ENCODE measurements at regions not wholly inside any gene's neighbourhood (a gene's known extent, or its start where the extent isn't known, plus 50 kb on each side); places are given as distances from the start of the nearest gene placed in this dataset.

DNA sequence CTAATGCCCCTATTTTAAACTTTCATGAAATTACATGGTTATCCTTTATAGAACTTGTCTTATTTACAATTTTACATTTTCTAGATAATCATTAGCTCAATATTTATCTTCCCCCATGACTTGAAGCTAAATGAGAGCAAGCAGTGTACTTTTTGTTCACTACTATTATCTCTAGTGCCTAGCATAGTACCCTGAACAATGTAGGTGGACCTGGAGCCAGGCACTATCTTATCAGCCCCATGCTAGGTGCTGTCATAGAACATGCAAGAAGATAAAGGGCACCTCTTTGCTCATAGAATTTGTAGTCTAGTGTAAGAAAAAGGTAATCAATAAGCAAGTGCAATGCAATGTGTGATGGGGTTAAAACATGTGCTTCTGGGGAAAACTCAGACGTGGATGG, 399.9 kb downstream of the ELAVL2 start:
- H3K4me3 ChIP-seq (ENCODE audit: low read depth, low read length) = no peak overlapping the region
- H3K36me3 ChIP-seq (ENCODE audit: control insufficient read depth, insufficient read depth, low read length) = no peaks in the 10 kb centered on the region
- ChIA-PET CTCF (no interaction called here), POLR2A (no interaction called here)
- no peak for DNase-seq (ENCODE audit: low read depth)
- TF ChIP-seq, protein P1, sequence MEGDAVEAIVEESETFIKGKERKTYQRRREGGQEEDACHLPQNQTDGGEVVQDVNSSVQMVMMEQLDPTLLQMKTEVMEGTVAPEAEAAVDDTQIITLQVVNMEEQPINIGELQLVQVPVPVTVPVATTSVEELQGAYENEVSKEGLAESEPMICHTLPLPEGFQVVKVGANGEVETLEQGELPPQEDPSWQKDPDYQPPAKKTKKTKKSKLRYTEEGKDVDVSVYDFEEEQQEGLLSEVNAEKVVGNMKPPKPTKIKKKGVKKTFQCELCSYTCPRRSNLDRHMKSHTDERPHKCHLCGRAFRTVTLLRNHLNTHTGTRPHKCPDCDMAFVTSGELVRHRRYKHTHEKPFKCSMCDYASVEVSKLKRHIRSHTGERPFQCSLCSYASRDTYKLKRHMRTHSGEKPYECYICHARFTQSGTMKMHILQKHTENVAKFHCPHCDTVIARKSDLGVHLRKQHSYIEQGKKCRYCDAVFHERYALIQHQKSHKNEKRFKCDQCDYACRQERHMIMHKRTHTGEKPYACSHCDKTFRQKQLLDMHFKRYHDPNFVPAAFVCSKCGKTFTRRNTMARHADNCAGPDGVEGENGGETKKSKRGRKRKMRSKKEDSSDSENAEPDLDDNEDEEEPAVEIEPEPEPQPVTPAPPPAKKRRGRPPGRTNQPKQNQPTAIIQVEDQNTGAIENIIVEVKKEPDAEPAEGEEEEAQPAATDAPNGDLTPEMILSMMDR (IDR thresholded peaks at IDR 0.05; ENCODE audit: insufficient read depth, low read depth, low read length) = no peak
- H3K27me3 ChIP-seq (ENCODE audit: control insufficient read depth, insufficient read depth, low read length) = no peaks in the 10 kb centered on the region

DNA sequence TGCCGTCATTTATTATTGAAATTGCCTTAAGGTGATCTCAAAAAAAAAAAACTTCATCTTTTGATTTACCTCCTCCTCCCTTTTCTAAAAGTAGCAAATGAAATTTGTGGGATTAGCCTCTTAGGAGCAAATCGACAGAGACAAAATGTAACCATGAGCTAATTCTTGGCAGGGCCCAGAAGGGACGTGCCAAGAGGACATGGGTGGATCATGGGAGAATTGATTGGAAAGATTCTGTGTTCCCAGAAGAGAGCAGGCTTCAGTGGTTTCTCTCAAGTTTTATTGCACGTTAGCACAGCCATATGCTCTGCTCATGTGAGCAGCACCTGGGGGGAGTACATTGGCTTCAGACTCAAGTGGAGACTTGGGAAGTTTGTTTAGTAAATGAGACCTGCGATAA, 394.6 kb downstream of the ELAVL2 start:
- Histone ChIP-seq H3K27me3 (ENCODE audit: control insufficient read depth, insufficient read depth, low read length) (no peaks in the 10 kb centered on the region), H3K36me3 (ENCODE audit: control insufficient read depth, insufficient read depth, low read length) (no peaks in the 10 kb centered on the region), H3K4me3 (ENCODE audit: low read depth, low read length) (no peak overlapping the region)
- TF ChIP-seq, protein P1 (IDR thresholded peaks at IDR 0.05; ENCODE audit: insufficient read depth, low read depth, low read length) = no peak
- ChIA-PET POLR2A (no interaction called here), CTCF (interaction anchor here (0.6 kb wide), 1 partner anchor 929 kb away, joined by 3 read pairs; no protein-coding TSS in a partner anchor)
- no peak for DNase-seq (ENCODE audit: low read depth)

DNA sequence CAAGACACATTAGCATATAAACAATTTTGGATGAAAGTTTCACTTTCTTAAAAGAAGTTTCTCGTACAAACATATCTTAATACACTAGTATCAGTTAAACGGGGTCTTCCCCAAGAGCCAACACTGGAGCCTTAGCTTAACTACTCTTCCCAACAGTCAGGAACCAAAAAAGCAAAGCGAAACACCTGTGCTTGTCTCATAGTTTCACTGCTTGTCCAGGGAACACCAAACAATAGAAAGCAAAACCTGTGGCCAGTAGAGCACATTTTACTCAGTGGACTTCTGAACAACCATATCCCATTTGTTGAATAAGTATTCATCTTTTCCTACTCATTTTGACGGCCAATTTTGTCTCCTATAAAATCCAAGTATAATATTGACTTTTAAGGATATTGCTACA, 391.4 kb downstream of the ELAVL2 start:
- H3K4me3 ChIP-seq (ENCODE audit: low read depth, low read length) = no peak overlapping the region
- ChIA-PET POLR2A (no interaction called here), CTCF (no interaction called here)
- TF ChIP-seq, protein P1 (IDR thresholded peaks at IDR 0.05; ENCODE audit: insufficient read depth, low read depth, low read length) = no peak
- no peaks in the 10 kb centered on the region for H3K27me3 ChIP-seq (ENCODE audit: control insufficient read depth, insufficient read depth, low read length)
- no peaks in the 10 kb centered on the region for H3K36me3 ChIP-seq (ENCODE audit: control insufficient read depth, insufficient read depth, low read length)
- no peak for DNase-seq (ENCODE audit: low read depth)

DNA sequence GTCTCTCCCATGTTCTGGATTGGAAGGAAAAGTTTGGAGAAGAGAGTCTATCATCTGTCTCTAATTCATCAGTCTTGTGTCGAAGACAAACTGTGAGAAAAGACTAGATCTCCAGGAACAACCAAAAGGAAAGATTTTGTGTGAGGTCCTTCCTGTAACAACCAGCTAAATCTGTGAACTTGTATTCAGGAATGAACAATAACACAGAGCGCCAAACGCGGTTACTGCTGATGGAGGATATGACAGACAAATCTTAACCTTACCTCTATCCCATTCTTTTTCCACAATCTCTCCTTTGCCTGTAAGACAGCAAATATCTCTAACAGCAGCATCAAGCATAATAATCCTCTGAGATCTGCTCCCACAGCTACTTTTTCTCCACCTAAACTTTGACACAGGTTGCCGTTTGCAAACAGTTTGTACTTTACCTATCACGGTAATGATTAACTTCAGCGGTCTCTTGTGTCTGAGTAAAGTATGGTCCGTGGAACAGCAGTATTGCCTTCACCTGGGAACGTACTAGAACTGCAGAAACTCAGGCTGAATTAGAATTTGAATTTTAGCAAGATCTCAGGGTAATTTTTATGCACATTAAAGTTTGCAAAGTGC, 387.6 kb downstream of the ELAVL2 start:
- Histone ChIP-seq H3K36me3 (ENCODE audit: control insufficient read depth, insufficient read depth, low read length) (no peaks in the 10 kb centered on the region), H3K27me3 (ENCODE audit: control insufficient read depth, insufficient read depth, low read length) (no peaks in the 10 kb centered on the region), H3K4me3 (ENCODE audit: low read depth, low read length) (no peak overlapping the region)
- ChIA-PET POLR2A (no interaction called here), CTCF (no interaction called here)
- no peak for DNase-seq (ENCODE audit: low read depth)
- TF ChIP-seq, protein P1 (IDR thresholded peaks at IDR 0.05; ENCODE audit: insufficient read depth, low read depth, low read length) = no peak

DNA sequence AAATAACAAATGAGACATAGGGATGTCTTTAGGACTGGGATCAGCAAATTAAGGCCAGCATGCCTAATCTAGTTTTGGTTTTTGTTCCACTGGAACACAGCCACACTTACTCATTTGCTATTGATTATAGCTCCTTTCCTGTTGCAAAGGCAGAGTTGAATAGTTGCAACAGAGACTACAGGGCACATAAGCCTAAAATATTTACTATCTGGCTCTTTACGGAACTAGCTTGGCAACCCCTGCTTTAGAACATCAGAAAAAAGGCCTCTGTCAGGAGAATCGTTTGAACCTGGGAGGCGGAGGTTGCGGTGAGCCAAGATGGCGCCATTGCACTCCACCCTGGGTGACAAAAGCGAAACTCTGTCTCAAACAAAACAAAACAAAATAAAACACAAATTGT, 384.8 kb downstream of the ELAVL2 start:
- DNase-seq (ENCODE audit: low read depth) = no peak
- TF ChIP-seq, protein P1 (IDR thresholded peaks at IDR 0.05; ENCODE audit: insufficient read depth, low read depth, low read length) = no peak
- no peaks in the 10 kb centered on the region for H3K36me3 ChIP-seq (ENCODE audit: control insufficient read depth, insufficient read depth, low read length)
- ChIA-PET POLR2A (no interaction called here), CTCF (no interaction called here)
- H3K27me3 ChIP-seq (ENCODE audit: control insufficient read depth, insufficient read depth, low read length) = no peaks in the 10 kb centered on the region
- no peak overlapping the region for H3K4me3 ChIP-seq (ENCODE audit: low read depth, low read length)
